GM08714 (cell line): ENCODE measurements at regions not wholly inside any gene's neighbourhood (a gene's known extent, or its start where the extent isn't known, plus 50 kb on each side); places are given as distances from the start of the nearest gene placed in this dataset.

Source experiments
- H3K4me3 ChIP-seq: fragments of 200-500 bp; sonication (Bioruptor generic); 2 replicates; pipeline ENCODE4 v1.5.1; 2014; ENCODE audit warnings: mild to moderate bottlenecking, low read length, inconsistent platforms
- ZNF274 ChIP-seq: IDR thresholded peaks from 2 replicates; pipeline ENCODE4 v1.6.1; 2012; ENCODE audit warnings: mild to moderate bottlenecking, low read depth, low read length

DNA sequence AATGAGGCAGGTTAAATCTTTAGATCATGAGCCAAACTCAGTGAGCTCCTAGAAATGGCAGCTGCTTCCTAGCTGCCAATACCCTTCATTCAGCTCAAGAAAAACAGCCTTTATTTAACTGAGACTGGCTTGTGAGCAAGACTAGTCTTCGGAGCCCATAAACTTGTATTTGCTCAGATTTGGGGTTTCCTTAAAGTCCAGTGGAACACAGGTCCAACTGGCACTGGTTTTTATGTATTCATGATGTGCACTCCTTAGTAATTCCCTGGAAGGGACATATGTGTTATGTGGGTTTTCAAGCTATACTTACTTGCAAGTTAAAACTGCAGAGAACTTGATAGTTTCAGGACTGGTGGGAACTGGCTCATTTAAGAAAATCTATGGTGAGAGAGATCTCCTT, 380.1 kb upstream of the TMEM132C start:
- H3K4me3 ChIP-seq, result no peak overlapping the region
- TF ChIP-seq ZNF274, result no peak

DNA sequence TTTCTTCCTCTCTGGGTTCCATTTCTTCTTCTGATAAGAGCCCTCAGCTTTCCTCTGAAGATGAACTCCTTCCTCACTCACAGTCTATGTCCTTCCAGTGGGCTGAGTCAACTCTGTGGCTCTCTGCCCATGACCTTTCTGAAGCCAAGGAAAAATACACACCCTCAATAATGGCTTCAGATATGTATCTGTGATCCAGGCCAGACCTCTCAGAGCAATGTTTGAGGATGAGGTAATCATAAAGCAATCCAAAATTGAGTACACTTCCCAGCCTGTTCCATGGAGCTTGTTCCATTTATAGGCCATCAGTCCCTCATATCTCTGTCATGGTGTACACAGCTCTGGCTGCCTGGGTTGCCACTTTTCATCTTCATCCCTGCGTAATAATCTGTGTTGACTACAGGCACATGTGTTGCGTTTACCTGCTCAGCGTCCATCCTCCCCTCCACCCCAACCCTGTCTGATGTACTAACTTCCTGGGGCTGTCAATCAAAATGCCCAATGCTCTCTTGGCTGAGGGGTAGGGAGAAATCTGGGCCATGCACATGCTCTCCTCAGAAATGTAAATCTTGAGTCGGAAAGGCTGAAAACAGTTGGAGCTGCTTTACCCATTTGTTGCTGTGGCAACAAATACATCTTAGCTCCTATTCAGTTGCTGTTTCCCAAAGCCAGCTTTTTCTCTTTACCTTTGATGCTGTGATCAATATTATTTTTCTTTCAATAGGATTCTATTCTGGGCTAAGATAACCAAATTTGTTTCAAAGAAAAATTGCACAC, 377.8 kb upstream of the TMEM132C start:
- TF ChIP-seq ZNF274, result no peak
- no peak overlapping the region for H3K4me3 ChIP-seq

DNA sequence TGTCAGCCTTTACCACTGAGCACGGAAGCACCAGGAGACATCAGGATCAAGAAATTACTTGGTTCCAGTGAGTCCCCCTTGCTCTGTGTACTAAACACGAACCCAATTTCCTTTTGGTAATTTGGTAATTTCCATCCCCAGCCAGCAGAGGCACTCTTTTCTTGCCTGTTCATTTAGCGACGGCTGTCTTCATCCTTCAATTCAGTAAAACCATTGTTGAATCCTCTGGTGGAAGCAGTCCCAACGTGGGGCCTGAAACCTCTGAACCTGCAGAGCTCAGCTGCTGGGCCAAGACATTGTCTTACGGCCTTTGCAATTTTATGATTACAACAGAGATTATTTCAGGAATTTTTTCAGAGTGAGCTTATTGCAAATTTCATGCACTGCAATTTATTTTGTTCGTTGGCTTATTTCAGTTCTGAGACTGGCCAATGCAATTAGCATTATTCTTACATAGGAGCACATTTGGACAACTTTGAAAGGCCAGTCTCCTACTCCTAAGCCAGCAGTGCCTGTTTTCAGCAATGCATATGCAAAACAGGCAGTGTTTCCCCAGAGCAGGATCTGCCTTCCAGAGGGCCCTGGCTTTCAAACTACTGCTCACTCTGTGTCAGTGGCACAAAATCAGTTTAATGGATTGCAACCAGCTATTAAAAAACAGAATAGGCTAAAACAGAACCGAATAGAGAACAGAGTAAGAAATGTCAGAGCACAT, 372.9 kb upstream of the TMEM132C start:
- no peak overlapping the region for H3K4me3 ChIP-seq
- no peak for TF ChIP-seq ZNF274

DNA sequence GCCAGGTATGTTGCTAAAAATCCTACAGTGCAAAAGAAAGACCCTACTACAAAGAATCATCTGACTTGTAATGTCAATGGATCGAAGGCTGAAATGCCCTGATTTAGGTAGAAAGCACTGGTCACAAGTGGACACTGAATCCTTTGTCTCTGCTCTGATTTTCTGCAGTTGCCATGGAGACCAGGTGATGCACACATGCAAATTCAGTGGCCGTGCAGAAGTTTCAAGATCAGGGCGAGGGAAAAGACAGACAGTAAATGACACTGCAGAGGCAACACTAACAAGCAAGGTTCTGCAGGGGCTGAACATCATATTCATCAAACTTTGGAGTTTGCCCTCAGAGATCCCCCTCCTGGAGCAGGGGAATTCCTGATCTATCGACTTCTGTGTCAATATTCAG, 370.3 kb upstream of the TMEM132C start:
- TF ChIP-seq ZNF274, result no peak

DNA sequence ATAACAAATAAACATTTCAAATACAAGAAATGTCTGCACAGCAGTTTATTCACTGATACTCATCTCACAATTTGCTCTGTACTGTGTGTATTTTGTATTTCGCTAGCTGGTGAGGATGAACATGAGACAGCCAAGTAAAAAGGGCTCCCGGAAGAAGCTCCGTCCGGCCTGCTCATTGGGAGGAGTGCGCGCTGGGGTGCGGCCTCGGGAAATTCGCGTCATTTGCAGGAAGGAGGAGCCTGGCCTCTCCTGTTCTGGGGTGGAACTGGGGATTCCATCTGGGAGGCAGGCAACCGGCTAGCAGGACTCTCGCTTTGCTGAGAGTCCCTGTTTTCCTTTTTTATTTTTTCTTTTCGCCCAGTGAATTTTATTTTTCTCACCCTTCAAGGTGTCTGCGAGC, 368.4 kb upstream of the TMEM132C start:
- no peak overlapping the region for H3K4me3 ChIP-seq
- TF ChIP-seq ZNF274, result no peak

More for the DNA sequence above, 370.3 kb upstream of the TMEM132C start:
- no peak overlapping the region for H3K4me3 ChIP-seq

DNA sequence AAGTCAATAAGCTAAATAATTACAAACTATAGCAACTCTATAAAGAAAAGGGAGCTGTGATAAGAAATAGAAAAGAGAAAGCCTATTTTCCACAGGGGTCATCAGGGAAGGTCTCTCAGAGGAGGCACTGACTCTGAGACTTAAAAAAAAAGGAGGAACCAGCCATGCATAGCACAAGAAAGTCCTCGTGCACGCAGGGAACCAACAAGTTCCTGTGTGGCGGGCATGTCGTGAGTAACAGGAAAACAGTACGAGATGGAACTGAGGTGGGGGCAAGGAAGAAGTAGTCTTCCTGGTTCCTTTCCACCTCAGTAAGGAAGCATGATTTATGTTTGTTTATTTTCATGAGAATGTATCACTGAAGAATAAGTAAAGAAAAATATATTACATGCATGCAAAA, 367.0 kb upstream of the TMEM132C start:
- no peak overlapping the region for H3K4me3 ChIP-seq
- TF ChIP-seq ZNF274, result no peak

DNA sequence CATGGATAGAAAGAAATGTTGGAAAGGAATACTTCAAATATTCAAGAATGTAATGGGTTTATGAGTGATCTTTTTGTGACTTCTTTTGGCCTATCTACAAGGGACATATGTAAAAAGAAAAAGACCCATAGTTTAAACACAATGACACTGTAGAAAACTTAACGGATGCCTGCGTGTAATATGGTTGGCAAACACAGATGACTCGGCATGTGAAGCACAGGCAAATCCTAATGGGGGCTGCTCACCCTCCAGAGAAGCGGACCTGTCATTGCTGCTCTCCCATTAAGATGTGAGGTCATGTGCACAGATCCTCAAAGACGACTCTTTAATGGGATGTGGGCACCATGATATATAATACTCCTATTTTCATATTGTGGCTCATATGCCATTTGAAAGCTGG, 366.6 kb upstream of the TMEM132C start:
- no peak for TF ChIP-seq ZNF274
- H3K4me3 ChIP-seq, result no peak overlapping the region

DNA sequence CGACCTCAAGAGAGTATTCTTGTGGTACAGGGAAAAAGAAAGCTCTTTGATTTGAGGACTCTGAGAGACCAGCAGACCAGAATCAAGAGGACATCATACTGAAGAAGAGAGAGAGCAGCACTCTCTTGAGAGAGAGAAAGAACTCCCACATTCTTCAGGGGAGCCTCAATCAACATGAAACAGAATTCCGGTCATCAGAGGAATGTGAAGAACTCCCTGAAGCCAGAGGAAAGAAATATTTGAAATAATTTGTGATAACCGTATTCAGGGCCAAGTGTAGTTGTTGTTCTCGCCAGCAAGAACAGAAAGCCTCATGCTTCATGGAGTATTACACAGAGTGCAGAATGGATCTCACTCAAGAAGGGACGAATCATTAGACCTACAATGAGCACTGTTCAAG, 363.8 kb upstream of the TMEM132C start:
- no peak for TF ChIP-seq ZNF274
- no peak overlapping the region for H3K4me3 ChIP-seq

DNA sequence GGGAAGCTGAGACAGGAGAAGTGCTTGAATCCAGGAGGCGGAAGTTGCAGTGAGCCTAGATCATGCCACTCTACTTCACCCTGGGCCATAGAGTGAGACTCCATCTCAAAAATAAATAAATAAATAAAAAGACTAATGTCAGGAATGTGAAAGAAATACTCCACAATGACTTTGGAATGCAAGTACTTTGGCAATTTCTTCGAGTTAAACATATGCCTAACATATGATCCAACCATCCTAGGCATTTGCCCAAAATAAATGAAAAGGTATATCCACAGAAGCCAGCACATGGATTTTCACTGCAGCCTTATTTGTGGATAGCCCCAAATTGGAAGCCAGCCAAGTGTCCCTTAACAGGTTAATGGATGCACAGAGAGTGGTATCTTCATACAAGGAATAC, 357.9 kb upstream of the TMEM132C start:
- no peak for TF ChIP-seq ZNF274
- no peak overlapping the region for H3K4me3 ChIP-seq

DNA sequence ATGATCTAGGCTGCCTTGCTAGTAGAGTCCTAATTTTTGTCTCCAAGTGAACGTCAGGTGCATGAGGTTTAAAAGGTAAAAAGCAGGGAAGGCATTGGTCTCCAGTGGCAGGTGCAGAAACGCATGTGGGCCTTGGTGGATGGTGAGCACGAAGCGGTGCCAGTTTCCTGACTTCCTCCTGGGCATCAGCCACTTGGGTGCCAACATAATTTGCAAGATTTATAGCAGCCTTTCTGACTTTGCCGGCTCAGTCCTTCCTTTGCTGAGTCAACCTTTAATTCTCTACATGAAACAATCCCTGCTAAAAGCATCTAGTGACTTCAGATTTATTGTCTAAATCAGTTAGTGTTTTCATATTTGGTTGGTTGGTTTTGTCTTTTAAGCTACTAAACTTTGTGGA, 355.7 kb upstream of the TMEM132C start:
- H3K4me3 ChIP-seq, result no peak overlapping the region
- no peak for TF ChIP-seq ZNF274

DNA sequence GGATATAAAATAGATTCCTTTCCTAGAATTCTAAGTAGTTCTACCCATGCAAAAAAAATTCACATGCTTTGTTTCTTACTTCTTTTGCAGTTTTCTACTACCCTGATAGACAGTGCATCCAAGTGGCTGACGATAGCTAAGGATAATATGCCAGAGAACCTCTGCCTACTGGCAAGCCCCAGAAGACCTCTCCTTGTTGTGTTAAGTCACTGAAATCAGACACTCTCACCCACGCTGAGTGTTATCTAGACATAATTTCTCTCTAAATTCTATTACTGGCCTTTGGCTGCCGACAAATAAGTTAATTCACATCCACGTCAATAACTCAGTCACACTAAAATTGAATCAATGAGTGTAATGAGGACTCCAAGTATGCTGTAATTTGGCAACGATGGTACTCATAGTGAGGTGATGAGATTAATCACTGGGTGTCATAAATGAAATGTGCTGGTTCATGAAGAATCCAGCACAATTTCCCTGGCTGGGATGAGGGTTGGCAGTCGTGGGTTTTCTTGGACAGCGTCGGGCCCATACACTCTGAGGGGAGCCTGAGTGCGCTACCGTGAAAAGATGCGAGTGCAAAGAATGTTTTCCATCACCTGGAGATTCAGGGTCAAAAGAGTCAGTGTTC, 354.8 kb upstream of the TMEM132C start:
- TF ChIP-seq ZNF274, result no peak
- H3K4me3 ChIP-seq, result no peak overlapping the region

DNA sequence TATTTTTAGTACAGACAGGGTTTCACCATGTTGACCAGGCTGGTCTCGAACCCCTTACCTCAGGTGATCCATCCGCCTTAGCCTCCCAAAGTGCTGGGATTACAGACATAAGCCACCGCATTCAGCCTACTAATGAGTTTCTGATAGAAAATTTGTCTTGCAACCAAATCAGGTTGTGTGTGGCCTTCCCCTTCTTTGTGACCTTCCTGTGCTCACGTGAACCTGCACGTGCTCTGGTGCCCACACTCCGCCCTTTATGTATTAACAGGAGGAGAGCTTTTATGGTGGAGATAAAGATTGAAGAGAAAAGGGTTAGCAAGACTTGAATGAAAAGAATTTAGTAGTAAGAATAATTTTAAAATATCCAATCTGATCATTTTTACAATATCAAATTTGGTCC, 343.5 kb upstream of the TMEM132C start:
- TF ChIP-seq ZNF274, result no peak

DNA sequence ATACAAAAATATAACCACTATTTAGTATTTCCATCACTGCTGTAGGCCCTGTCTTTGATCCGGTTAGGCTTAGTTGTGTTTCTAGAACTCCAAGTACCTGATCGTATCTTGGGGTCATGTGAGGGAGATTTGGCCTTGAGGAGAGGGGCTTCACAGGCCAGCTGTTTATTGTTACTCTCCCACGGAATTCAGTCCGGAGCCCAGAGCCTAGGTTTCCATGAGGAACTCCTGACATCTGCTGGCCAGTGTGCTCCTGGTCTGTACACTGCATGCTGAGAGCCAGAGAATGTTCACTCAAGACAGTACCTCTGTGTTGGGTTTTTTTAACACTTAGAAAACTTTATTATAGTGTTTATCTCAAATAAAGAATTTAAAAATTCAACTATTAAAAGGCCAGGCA, 341.0 kb upstream of the TMEM132C start:
- no peak for TF ChIP-seq ZNF274
- H3K4me3 ChIP-seq, result no peak overlapping the region

More for the DNA sequence above, 343.5 kb upstream of the TMEM132C start:
- H3K4me3 ChIP-seq, result no peak overlapping the region

DNA sequence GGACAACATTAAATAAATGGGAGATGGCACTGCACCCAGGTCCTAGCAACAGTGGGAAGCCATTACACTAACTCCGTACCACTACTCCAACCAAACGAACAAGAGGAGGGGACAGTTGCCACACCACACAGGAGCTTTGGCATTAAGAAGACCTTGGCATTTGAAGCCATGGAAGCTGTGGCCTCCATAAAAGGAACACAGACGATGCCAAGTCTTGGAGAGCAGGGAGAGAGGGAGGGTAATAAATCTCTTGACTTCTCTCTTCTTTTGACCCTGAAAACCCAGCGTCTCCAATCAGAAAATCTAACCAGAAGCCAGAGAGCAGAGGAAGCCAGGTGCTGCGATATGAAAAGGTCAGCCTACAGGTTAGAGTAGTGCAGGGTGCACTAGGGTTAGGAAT, 338.8 kb upstream of the TMEM132C start:
- no peak overlapping the region for H3K4me3 ChIP-seq
- no peak for TF ChIP-seq ZNF274
